ENCODE measurements at regions not wholly inside any gene's neighbourhood (a gene's known extent, or its start where the extent isn't known, plus 50 kb on each side); places are given as distances from the start of the nearest gene placed in this dataset.

DNA sequence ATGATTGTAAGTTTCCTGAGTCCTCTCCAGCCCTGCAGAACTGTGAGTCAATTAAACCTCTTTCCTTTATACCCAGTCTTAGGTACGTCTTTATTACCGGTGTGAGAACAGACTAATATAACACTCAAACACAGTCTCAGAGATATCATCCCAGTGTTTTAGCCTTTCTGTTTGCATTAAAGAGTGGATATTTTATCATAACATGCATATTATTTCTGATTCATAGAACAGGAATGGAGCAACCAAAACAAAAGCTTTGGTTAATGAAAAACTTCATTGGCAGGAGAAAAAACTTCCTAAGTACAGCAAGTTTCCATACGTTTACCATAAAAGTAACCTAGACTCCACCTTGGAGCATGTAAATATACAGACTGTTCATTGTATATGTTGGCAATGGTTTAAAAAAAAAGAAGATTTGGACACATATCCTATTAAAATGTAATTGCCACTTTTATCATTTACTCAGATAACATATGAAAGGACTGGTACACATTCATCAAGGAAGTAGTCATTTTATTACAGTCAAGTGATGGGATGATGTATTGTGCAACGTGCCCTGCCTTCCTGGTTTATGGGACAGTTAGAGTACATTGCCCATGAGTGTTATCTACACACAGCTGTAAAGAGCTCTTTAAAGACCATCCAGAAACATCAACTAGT is 144.8 kb downstream of the ETS2 start:
- TF ChIP-seq, protein P1, sequence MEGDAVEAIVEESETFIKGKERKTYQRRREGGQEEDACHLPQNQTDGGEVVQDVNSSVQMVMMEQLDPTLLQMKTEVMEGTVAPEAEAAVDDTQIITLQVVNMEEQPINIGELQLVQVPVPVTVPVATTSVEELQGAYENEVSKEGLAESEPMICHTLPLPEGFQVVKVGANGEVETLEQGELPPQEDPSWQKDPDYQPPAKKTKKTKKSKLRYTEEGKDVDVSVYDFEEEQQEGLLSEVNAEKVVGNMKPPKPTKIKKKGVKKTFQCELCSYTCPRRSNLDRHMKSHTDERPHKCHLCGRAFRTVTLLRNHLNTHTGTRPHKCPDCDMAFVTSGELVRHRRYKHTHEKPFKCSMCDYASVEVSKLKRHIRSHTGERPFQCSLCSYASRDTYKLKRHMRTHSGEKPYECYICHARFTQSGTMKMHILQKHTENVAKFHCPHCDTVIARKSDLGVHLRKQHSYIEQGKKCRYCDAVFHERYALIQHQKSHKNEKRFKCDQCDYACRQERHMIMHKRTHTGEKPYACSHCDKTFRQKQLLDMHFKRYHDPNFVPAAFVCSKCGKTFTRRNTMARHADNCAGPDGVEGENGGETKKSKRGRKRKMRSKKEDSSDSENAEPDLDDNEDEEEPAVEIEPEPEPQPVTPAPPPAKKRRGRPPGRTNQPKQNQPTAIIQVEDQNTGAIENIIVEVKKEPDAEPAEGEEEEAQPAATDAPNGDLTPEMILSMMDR (IDR thresholded peaks at IDR 0.05; ENCODE audit: control insufficient read depth, extremely low read depth, insufficient read depth): no peak
- H3K4me3 ChIP-seq (ENCODE audit: low read depth, low read length): no peak overlapping the region
- peak; percentile 96 for DNase-seq (ENCODE audit: low read depth)

DNA sequence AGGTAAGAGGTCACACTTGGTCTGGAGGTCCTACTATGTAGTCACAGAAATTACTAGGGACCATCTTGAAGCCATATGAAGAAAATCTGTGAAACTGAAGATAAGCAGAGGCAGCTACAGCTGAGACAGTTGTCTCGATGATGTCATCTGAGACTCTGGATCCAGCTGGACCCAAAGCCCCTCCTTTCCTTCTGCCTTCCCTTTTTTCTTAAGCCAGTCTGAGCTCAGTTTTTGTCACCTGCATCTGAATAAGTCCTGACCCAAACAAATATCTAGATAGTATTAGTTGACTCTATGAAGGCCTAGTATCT is 143.3 kb downstream of the ETS2 start:
- no peak overlapping the region for H3K4me3 ChIP-seq (ENCODE audit: low read depth, low read length)
- no peak for DNase-seq (ENCODE audit: low read depth)
- TF ChIP-seq, protein P1 (IDR thresholded peaks at IDR 0.05; ENCODE audit: control insufficient read depth, extremely low read depth, insufficient read depth): no peak

DNA sequence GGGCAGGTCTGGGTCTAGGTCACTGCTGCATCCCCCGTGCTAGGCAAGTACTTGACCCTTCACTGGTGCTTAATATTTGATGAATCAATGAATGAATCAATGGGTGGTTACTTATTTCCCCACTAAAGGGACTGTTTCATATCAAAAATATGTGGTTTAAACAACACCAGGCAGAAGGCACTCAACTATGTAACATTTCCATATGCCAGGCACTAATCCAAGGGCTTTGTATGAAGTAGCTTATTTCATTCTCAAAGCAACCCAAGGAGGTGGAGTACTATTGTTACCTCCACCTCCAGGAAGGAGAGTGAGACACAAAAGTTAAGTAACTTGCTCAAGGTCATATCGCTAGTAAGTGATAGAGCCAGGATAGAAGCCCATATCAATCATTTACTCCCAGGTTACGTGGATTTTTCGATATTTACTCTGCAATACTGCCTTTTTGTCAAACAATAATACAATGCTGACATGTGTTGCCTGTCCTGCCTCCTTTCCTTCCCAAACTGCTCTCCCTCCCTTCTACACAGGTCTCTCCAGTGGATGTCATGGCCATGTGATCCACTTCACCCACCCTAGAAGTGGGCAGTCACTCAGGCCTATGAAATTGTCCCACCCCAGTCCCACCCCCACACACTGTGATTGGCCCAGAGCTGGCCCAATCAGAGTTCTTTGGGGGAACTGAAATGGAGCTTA is 142.8 kb downstream of the ETS2 start:
- TF ChIP-seq, protein P1 (IDR thresholded peaks at IDR 0.05; ENCODE audit: control insufficient read depth, extremely low read depth, insufficient read depth): no peak
- no peak overlapping the region for H3K4me3 ChIP-seq (ENCODE audit: low read depth, low read length)
- DNase-seq (ENCODE audit: low read depth): no peak

DNA sequence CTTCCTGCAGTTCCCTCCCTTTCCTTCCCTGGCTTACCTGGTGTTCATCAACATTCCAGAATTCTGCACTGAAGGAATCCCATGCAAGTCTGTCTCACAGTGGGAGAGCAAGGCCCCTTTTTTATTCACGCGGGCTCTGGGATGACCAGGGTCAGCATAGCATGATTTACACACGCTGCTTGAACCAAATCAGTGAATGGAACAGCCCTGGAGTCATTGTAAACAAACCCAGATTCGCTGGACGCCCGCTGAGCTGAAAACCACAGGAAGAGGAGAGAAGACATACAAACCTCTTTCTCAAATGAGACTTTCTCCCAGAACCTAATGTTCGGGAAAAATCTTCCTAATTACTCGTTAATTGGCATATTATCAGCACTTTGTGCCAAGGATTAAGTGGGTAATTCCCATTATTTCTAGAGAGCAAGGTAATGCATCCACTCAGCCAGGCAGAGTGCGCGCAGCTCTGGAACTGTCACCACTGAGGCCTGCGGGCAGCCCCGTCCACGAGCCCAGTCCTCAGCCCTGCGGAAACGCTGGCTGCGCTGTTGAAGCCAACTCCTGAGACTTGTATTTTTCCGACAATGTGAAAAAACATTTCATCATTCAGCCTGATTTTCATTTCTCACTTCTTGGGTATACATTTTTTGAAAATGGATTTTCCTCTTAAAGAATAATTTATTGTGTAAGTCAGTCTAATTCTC is 140.0 kb downstream of the ETS2 start:
- DNase-seq (ENCODE audit: low read depth): no peak
- TF ChIP-seq, protein P1 (IDR thresholded peaks at IDR 0.05; ENCODE audit: control insufficient read depth, extremely low read depth, insufficient read depth): no peak
- no peak overlapping the region for H3K4me3 ChIP-seq (ENCODE audit: low read depth, low read length)

DNA sequence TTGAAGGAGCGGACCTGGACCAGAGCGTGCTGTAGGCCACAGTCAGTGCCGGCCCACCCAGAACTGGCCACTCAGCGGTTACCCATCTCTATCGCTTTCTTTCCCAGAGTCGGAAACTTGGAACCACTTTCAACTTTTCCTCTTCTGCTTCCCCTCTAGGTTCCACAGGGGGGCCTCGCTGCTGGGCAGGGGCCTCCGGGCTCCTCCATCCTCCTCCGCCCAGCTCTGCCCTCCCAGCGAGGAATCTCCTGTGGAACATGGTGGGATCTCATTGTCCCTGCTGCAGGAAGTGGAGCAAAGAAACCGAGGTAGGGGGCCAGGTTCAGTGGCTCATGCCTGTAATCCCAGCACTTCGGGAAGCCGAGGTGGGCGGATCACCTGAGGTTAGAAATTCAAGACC is 139.2 kb downstream of the ETS2 start:
- H3K4me3 ChIP-seq (ENCODE audit: low read depth, low read length): no peak overlapping the region
- DNase-seq (ENCODE audit: low read depth): no peak
- TF ChIP-seq, protein P1 (IDR thresholded peaks at IDR 0.05; ENCODE audit: control insufficient read depth, extremely low read depth, insufficient read depth): no peak

DNA sequence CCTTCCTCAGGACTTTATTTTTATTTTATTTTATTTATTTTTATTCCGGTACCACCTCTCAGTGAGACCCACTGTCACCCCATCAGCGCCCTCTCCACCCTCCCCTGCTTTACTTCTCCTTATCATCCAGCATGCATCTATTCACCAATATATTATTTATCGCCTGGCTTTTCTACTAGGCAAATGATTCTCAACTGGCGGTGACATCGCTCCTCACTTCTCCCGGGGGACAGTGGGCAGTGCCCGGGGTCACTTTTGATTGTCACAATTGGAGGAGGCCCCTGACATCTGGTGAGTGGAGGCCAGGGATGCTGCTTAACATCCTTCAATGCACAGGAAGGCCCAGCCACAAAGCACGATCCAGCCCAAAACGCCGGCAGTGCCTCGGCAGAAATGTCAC is 138.7 kb downstream of the ETS2 start:
- TF ChIP-seq, protein P1 (IDR thresholded peaks at IDR 0.05; ENCODE audit: control insufficient read depth, extremely low read depth, insufficient read depth): no peak
- no peak overlapping the region for H3K4me3 ChIP-seq (ENCODE audit: low read depth, low read length)
- no peak for DNase-seq (ENCODE audit: low read depth)
